ENCODE measurements at regions not wholly inside any gene's neighbourhood (a gene's known extent, or its start where the extent isn't known, plus 50 kb on each side); places are given as distances from the start of the nearest gene placed in this dataset.

DNA sequence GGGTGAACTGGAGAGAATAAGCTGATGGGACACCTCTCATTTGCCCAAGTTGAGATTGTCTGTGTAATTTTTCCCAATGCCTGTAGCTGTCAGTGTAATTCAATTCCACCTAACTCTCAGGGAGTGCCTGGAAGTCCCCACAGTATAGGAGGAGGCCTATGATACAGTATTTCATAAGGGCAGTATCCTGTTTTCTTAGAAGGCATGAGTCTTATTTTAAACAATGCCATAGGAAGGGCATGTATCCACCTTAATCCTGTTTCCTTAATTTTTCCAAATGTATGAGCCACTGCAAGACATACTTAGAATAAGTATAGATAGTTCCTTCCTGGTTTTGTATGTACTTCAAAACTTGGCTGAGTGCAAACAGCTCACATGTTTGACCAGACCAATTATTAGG is 226.6 kb upstream of the USP9Y start:
- Histone ChIP-seq H3K36me3 (no peaks in the 10 kb centered on the region), H3K9me3 (no peaks in the 10 kb centered on the region), H3K4me1 (no peaks in the 10 kb centered on the region), H3K27me3 (no peaks in the 10 kb centered on the region), H3K27ac (replicated peaks in 1 of 4) (no peak overlapping the region), H3K4me3 (no peak overlapping the region)
- DNase-seq (ENCODE audit: extremely low spot score), result no peak
- intact Hi-C loops (cut with DNase I), result no loop called here
- TF ChIP-seq EP300 (IDR thresholded peaks at IDR 0.05) (no peak), POLR2AphosphoS5 (IDR thresholded peaks at IDR 0.05) (no peak), POLR2A (IDR thresholded peaks at IDR 0.05; ENCODE audit: low read depth) (no peak)
- TF ChIP-seq, protein P1, sequence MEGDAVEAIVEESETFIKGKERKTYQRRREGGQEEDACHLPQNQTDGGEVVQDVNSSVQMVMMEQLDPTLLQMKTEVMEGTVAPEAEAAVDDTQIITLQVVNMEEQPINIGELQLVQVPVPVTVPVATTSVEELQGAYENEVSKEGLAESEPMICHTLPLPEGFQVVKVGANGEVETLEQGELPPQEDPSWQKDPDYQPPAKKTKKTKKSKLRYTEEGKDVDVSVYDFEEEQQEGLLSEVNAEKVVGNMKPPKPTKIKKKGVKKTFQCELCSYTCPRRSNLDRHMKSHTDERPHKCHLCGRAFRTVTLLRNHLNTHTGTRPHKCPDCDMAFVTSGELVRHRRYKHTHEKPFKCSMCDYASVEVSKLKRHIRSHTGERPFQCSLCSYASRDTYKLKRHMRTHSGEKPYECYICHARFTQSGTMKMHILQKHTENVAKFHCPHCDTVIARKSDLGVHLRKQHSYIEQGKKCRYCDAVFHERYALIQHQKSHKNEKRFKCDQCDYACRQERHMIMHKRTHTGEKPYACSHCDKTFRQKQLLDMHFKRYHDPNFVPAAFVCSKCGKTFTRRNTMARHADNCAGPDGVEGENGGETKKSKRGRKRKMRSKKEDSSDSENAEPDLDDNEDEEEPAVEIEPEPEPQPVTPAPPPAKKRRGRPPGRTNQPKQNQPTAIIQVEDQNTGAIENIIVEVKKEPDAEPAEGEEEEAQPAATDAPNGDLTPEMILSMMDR (IDR thresholded peaks at IDR 0.05), result no peak

- Histone ChIP-seq H3K36me3 (no peaks in the 10 kb centered on the region), H3K4me3 (no peak overlapping the region), H3K4me1 (no peaks in the 10 kb centered on the region), H3K27ac (replicated peaks in 1 of 4) (no peak overlapping the region), H3K9me3 (no peaks in the 10 kb centered on the region), H3K27me3 (no peaks in the 10 kb centered on the region)
- intact Hi-C loops (cut with DNase I), result no loop called here
- TF ChIP-seq EP300 (IDR thresholded peaks at IDR 0.05), result no peak
- no peak for TF ChIP-seq POLR2A (IDR thresholded peaks at IDR 0.05; ENCODE audit: low read depth)
- TF ChIP-seq, protein P1 (IDR thresholded peaks at IDR 0.05), result no peak
- TF ChIP-seq POLR2AphosphoS5 (IDR thresholded peaks at IDR 0.05), result no peak
- no peak for DNase-seq (ENCODE audit: extremely low spot score)
- WGBS, result no CpG with 5 or more reads among the region's 8 CpGs
Observed at GRCh38 chrY:12479382-12479781, 221.6 kb upstream of the USP9Y start.

GRCh38 chrY:12483394-12483793 is 217.6 kb upstream of the USP9Y start:
- DNase-seq (ENCODE audit: extremely low spot score), result no peak
- H3K36me3 ChIP-seq, result no peaks in the 10 kb centered on the region
- WGBS, result no CpG with 5 or more reads among the region's 3 CpGs
- no peak overlapping the region for H3K4me3 ChIP-seq
- H3K27me3 ChIP-seq, result no peaks in the 10 kb centered on the region
- H3K4me1 ChIP-seq, result no peaks in the 10 kb centered on the region
- TF ChIP-seq EP300 (IDR thresholded peaks at IDR 0.05) (no peak), POLR2A (IDR thresholded peaks at IDR 0.05; ENCODE audit: low read depth) (no peak), POLR2AphosphoS5 (IDR thresholded peaks at IDR 0.05) (no peak)
- TF ChIP-seq, protein P1 (IDR thresholded peaks at IDR 0.05), result no peak
- H3K9me3 ChIP-seq, result no peaks in the 10 kb centered on the region
- no peak overlapping the region for H3K27ac ChIP-seq (replicated peaks in 1 of 4)
- intact Hi-C loops (cut with DNase I), result no loop called here

DNA sequence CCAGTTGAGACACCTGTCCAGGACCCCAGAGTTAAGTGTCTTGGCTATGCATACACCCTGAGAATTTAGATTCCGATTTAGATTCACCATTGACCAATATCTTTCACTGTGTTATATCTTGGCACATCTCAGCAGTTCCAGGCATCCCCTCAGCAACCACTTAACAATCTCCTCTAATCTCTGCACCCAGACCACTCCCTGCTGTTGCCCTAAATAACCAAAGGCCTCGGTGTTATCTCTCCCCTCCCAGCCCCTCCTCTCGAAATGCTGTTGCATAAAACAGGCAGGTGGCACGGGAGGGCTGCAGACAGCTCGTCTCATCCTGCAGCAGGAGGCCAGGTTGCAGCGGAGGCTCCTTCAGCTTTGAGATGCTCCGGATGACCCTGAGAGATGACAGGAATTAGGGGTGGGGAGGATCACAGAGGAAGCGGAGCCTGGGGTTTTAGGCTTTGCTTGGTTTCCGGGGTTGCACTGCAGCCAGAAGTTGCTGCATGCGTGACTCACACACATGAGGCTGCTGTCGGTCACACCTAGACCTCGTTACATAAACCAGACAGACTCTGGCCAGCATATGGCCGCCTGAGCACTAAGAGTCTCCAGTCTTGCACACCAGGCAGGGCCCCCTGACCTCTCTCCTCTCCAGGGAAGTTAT is 210.3 kb upstream of the USP9Y start:
- Histone ChIP-seq H3K27me3 (no peaks in the 10 kb centered on the region), H3K9me3 (no peaks in the 10 kb centered on the region), H3K4me3 (no peak overlapping the region), H3K36me3 (no peaks in the 10 kb centered on the region), H3K4me1 (no peaks in the 10 kb centered on the region), H3K27ac (replicated peaks in 1 of 4) (no peak overlapping the region)
- intact Hi-C loops (cut with DNase I), result no loop called here
- no peak for TF ChIP-seq POLR2A (IDR thresholded peaks at IDR 0.05; ENCODE audit: low read depth)
- TF ChIP-seq POLR2AphosphoS5 (IDR thresholded peaks at IDR 0.05), result no peak
- TF ChIP-seq, protein P1 (IDR thresholded peaks at IDR 0.05), result no peak
- no peak for TF ChIP-seq EP300 (IDR thresholded peaks at IDR 0.05)
- no peak for DNase-seq (ENCODE audit: extremely low spot score)
- no CpG with 5 or more reads among the region's 13 CpGs for WGBS

DNA sequence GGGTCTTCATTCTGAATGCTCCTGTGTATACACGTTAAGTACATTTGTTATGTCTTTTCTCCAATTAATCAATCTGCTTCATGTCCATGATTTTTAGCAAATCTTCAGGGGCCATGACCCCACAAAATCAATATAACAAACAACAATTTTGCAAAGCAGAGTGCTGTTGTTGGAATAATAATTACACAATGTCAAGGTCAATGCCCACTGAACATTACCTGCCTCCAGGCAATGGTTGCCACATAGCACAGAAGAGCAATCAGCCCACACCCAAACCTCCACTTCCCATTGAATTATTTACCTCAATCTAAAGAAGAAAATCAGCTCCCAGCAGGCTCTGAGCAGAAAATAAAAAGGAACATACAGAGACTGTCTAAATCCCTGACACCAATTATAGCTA is 208.8 kb upstream of the USP9Y start:
- Histone ChIP-seq H3K9me3 (no peaks in the 10 kb centered on the region), H3K4me1 (no peaks in the 10 kb centered on the region), H3K4me3 (no peak overlapping the region), H3K27ac (replicated peaks in 1 of 4) (no peak overlapping the region), H3K36me3 (no peaks in the 10 kb centered on the region), H3K27me3 (no peaks in the 10 kb centered on the region)
- intact Hi-C loops (cut with DNase I), result no loop called here
- no CpG with 5 or more reads among the region's 1 CpG for WGBS
- no peak for TF ChIP-seq POLR2AphosphoS5 (IDR thresholded peaks at IDR 0.05)
- TF ChIP-seq EP300 (IDR thresholded peaks at IDR 0.05), result no peak
- TF ChIP-seq, protein P1 (IDR thresholded peaks at IDR 0.05), result no peak
- TF ChIP-seq POLR2A (IDR thresholded peaks at IDR 0.05; ENCODE audit: low read depth), result no peak
- no peak for DNase-seq (ENCODE audit: extremely low spot score)
